HPDE6-E6E7 (cell line): ENCODE measurements at regions not wholly inside any gene's neighbourhood (a gene's known extent, or its start where the extent isn't known, plus 50 kb on each side); places are given as distances from the start of the nearest gene placed in this dataset.
"Not testable (repeated sequence)": the region's sequence is repeated elsewhere in the genome, so short reads cannot be mapped to it uniquely, and the experiment has no call there.

Experiments used
- DNase-seq: peaks from one replicate; pipeline ENCODE4 v3.0.0; 2011; ENCODE audit warnings: missing footprints; ENCODE audit errors: extremely low spot score

DNA sequence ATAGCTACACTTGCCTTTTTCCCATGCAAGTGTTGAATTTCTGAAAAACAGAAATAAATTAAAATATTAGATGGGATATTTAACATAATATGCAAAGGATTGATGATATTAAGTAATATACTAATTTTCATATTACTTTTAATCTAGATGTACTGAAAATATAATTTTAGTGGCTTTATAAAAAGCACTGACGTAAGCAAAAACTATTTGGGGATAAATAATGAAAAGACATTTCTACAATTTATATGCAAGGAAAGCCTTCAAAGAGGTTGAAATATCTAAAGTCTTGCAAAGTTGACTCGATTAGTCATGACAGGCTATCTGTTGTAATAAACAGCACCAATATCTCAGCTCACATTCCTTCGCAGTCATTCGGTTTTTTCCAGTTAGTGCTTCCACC, 94.9 kb upstream of the ABCB5 start:
- DNase-seq, result no peak

- DNase-seq, result no peak
Measured at GRCh38 chr7:20521243-20521642, 94.2 kb upstream of the ABCB5 start.

DNA sequence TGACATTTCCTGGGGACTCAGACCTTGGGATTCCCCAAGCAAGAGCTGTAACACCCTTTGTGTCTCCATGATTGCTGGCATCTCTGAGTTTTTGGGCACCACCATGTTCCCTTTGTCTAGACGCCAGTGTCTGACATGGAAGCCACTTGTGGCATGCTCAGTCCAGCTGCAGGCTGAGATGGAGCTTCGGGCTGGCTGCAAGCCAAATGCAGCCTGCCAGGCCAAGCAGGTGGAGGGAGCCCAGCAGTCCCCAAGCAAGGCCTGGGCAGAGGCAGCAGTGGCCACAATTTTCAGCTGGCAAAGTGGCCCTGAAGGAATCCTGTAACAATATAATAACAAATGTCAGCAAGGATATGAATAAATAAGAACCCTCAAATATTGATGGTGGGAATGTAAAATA, 86.2 kb upstream of the ABCB5 start:
- DNase-seq, result no peak

DNA sequence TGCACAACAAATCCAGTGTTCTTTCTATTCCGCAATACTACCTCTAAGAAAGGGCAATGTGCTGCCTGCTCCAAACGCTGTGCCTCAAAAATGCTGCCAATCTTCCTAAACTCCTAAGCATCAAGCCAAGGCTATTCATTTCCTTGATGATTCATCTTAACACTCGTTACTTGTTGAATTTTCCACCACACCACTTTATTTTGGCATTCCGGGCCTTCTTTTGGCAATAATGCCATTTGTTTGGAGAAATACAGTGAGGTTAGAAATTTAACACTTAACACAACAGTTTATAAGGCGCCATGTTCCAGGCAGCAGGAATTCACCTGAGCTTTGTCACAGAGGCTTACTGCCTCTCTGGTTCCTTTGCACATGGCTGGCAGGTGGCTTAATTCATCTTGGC, 82.6 kb upstream of the ABCB5 start:
- DNase-seq, result no peak

GRCh38 chr7:20534543-20534942, 80.9 kb upstream of the ABCB5 start:
- no peak for DNase-seq

DNA sequence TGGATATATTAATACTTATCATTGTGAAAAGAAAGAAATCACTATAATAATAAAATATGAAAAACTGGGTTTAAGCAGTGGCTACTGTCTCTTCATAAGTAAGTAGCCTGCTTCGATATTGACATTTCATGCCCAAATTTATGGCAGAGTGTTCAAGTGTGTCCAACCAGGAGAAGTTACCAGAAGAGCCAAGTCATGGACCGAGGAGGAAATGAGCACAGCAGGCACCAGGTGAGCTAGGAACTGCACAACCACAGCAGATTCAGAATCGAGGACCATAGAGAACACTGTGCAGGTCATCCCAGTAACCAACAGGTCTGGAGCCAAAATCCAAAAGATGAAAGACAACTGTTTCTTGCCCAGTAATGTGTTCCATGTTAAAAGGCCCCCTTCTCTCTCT, 79.9 kb upstream of the ABCB5 start:
- no peak for DNase-seq

DNA sequence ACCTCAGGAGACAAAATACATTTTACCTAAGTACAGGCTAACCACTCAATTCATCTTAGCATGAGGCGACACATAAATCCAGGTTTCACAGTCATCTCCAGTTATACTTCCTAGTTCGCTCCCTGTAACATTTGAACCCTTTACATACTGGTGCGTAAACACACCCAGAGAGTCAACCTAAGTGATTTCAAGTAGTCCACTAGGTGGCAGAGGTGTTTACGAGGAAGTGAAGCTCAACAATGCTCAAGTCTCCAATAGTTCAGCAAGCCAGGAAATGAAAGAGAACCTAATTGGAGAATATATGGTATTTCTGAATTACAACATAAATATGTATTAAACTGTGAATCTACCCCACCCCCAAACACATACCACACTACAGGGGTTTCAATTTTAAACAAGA, 76.3 kb upstream of the ABCB5 start:
- DNase-seq, result no peak

- DNase-seq, result peak; percentile 50
Measured at GRCh38 chr7:20541608-20542349, 73.7 kb upstream of the ABCB5 start.

DNA sequence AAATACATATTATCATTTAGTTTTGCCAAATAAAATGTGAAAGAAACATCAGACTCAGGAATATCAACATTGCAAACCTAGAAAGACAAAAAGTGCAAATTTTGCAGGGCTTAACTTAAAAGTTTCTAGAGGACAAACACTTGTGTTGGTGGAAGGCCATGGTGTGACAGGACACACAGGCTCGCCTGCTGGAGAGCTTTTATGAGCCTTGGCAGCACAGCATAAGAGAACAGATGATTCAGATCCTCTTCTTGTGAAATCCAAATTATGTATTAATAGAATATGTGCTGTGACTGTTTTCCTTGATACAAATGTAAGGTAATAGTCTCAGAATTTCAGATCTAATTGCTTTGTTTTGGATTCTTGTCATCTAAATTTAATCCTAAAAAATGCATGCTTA, 72.9 kb upstream of the ABCB5 start:
- peak; percentile 28 for DNase-seq

DNA sequence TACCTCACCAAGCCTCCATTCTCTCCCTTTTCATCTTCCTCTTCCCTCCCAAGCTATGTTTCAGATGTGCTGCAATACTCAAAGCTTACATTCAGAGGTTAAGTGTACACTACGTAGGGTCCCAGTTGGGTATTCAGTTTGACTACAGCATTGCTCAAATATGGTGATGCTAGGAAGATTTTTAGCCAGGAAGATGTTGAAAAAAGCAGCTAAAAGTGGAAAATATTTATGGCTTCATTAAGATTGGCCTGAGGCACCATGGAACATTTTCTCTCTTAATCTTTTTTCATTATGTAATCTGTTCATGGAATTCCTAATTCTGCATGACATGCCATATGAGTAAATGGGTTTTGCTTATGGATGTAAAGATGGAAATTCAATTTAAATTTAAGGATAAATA, 72.0 kb upstream of the ABCB5 start:
- no peak for DNase-seq

GRCh38 chr7:20545016-20545415, 70.5 kb upstream of the ABCB5 start:
- no peak for DNase-seq

DNA sequence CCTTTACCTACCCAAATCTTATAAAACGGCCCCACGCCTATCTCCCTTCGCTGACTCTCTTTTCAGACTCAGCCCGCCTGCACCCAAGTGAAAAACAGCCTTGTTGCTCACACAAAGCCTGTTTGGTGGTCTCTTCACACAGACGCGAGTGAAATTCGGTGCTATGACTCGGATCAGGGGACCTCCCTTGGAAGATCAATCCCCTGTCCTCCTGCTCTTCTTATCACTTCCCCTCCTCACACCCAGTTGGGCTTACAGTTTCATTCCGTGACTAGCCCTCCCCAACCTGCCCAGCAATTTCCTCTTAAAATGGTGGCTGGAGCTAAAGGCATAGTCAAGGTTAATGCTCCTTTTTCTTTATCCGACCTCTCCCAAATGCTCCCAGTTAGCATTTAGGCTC, 68.5 kb upstream of the ABCB5 start:
- not testable (repeated sequence) for DNase-seq

GRCh38 chr7:20554072-20554471, 61.4 kb upstream of the ABCB5 start:
- no peak for DNase-seq

- no peak for DNase-seq
Measured at GRCh38 chr7:20556091-20556490, 59.4 kb upstream of the ABCB5 start.

- DNase-seq, result no peak
Measured at GRCh38 chr7:20557116-20557515, 58.4 kb upstream of the ABCB5 start.

GRCh38 chr7:20558963-20559716, 56.3 kb upstream of the ABCB5 start:
- DNase-seq, result no peak

GRCh38 chr7:20559883-20560282, 55.6 kb upstream of the ABCB5 start:
- DNase-seq, result no peak

- no peak for DNase-seq
Measured at GRCh38 chr7:20560325-20561180, 54.9 kb upstream of the ABCB5 start.

GRCh38 chr7:20561466-20561865, 54.0 kb upstream of the ABCB5 start:
- no peak for DNase-seq

DNA sequence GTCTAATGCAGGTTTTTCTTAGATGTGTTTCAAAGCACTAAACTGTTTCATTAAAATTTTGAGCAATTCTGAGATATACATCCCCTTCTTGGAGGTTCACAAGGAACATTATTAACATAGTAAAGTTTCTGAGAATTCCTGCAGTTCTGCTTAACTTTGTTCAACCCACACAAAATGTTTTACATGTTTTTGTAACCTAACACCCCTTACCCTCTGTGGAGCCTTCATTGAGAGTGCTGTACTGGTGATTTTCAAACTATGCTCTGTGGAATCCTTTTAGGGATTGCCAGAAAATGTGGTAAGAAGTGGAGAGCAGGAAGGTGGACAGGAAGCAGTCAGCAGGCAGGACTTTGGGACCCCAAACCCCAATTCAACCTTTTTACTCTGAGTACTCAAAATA, 53.6 kb upstream of the ABCB5 start:
- no peak for DNase-seq

- peak; percentile 26 for DNase-seq
Measured at GRCh38 chr7:20562461-20562860, 53.0 kb upstream of the ABCB5 start.
